T-helper 2 cell treated with Interferon-gamma antibody and Interleukin-4, amounts not matched to agents 5 μg/mL and 100 μg/mL, for 36 hours (primary cell): ENCODE measurements at regions not wholly inside any gene's neighbourhood (a gene's known extent, or its start where the extent isn't known, plus 50 kb on each side); places are given as distances from the start of the nearest gene placed in this dataset.

Source experiments
- DNase-seq: peaks from one replicate; pipeline ENCODE4 v3.0.0; 2021; ENCODE audit warnings: low spot score
- H3K27ac Mint-ChIP-seq: one replicate; pipeline ENCODE4 v1.8.0; 2021; ENCODE audit warnings: mild to moderate bottlenecking, mixed read lengths
- H3K27me3 Mint-ChIP-seq: one replicate; pipeline ENCODE4 v1.8.0; 2021; ENCODE audit warnings: low read depth, mixed read lengths
- H3K36me3 Mint-ChIP-seq: one replicate; pipeline ENCODE4 v1.8.0; 2021; ENCODE audit warnings: low read depth, mixed read lengths
- H3K4me1 Mint-ChIP-seq: one replicate; pipeline ENCODE4 v1.8.0; 2021; ENCODE audit warnings: low read depth, mixed read lengths
- H3K4me3 Mint-ChIP-seq: one replicate; pipeline ENCODE4 v1.8.0; 2022; ENCODE audit warnings: mild to moderate bottlenecking, moderate library complexity, mixed read lengths
- H3K9me3 Mint-ChIP-seq: one replicate; pipeline ENCODE4 v1.8.0; 2021; ENCODE audit warnings: mixed read lengths

DNA sequence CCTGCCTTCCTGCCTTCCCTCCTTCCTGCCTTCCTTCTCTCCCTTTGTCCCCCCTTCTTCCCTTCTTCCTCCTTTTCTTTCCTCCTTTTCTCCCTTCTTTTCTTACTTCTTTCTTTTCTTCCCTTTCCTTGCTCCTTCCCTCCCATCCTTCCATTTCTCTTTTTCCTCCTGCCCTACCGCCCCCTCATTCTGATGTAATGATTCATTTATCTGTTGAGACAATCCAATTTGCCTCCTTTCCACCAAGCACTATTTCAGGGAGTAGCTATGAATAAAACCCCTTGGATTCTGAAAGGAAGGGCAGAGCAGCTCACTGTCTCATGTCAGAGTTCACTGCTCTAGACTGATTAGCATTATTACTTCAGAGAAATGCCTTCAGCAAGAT, 462.6 kb downstream of the PDCD6IP start:
- Mint-ChIP-seq H3K4me3 (no peak overlapping the region), H3K27me3 (no peaks in the 10 kb centered on the region), H3K27ac (no peak overlapping the region), H3K36me3 (no peaks in the 10 kb centered on the region), H3K4me1 (no peaks in the 10 kb centered on the region), H3K9me3 (no peaks in the 10 kb centered on the region)
- DNase-seq = no peak

DNA sequence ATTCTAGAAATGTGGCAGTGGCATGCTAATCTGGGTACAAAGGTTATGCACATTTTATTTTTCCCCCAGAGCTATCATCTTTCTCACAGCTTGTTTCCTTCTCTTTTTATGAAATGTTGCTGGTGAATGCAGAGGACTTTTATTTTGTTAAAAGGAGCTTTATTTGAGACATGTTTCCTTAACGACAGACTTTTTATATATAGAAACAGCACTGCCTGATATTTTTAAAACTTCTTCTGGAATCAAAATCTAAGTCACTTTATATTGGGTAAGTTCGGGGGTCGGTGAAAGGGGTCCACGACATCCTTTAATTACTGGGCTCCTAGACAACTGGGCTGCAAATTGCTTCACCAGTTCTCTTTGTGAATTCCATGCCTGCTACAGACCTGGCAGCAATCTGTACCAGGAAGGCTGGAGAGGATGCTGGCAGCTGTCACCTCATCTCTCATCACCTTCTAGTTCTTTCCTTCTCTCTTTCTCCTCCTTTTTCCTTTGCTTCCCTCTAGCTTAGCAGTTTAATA, 464.7 kb downstream of the PDCD6IP start:
- H3K27ac Mint-ChIP-seq = no peak overlapping the region
- no peak overlapping the region for H3K4me3 Mint-ChIP-seq
- no peaks in the 10 kb centered on the region for H3K4me1 Mint-ChIP-seq
- H3K9me3 Mint-ChIP-seq = no peaks in the 10 kb centered on the region
- no peak for DNase-seq
- H3K27me3 Mint-ChIP-seq = no peaks in the 10 kb centered on the region
- H3K36me3 Mint-ChIP-seq = no peaks in the 10 kb centered on the region

DNA sequence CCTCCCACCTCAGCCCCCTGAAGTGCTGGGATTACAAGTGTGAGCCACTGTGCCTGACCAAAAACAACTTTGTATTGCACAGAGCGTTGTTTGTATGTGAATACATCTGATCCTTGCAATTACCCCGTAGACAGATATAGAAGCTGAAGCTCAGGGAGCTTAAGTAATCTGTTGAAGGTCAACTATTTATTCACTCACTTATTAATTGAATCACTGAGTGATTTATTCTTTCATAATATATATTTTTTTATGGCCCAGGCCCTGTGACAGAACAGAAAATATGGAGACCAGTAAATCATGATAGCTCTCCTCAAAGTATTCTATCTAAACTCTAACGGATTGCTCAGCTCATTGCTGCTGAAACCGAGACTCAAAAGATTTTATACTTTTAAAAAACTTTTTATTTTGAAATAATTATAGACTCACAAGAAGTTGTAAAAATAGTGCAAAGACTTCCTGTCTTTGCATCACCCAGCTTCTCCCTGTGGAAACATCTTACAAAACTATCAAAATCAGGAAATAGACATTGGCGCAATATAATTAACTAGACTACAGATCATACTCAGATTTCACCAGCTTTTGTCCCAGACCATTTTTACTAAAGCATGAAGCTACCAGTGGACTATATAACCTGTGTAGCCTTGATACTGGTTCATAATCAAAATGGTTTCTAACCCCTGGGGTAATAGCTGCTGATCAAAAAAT, 466.1 kb downstream of the PDCD6IP start:
- Mint-ChIP-seq H3K9me3 (no peaks in the 10 kb centered on the region), H3K27me3 (no peaks in the 10 kb centered on the region), H3K36me3 (no peaks in the 10 kb centered on the region), H3K4me3 (no peak overlapping the region), H3K27ac (no peak overlapping the region), H3K4me1 (no peaks in the 10 kb centered on the region)
- DNase-seq = no peak

DNA sequence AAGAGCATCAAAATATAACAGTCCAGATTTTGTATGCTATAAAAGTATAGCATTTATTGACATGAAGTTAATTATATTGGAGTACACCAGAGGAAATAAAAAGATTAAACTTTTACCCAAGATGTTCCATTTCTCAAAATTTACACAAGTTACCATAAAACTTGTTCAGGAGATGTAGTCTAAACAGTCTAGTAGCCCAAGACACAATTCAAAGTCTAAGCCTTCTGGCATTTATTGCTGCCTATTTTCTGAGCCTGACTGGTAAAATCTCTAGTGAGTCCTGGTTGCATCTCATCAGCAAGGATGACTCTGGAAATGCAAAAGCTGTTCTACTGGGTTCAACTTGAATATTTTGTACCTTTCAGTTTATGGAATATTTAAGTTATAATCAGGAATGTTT, 468.7 kb downstream of the PDCD6IP start:
- no peaks in the 10 kb centered on the region for H3K4me1 Mint-ChIP-seq
- no peaks in the 10 kb centered on the region for H3K36me3 Mint-ChIP-seq
- no peak for DNase-seq
- H3K27ac Mint-ChIP-seq = no peak overlapping the region
- H3K27me3 Mint-ChIP-seq = no peaks in the 10 kb centered on the region
- no peak overlapping the region for H3K4me3 Mint-ChIP-seq
- H3K9me3 Mint-ChIP-seq = no peaks in the 10 kb centered on the region

DNA sequence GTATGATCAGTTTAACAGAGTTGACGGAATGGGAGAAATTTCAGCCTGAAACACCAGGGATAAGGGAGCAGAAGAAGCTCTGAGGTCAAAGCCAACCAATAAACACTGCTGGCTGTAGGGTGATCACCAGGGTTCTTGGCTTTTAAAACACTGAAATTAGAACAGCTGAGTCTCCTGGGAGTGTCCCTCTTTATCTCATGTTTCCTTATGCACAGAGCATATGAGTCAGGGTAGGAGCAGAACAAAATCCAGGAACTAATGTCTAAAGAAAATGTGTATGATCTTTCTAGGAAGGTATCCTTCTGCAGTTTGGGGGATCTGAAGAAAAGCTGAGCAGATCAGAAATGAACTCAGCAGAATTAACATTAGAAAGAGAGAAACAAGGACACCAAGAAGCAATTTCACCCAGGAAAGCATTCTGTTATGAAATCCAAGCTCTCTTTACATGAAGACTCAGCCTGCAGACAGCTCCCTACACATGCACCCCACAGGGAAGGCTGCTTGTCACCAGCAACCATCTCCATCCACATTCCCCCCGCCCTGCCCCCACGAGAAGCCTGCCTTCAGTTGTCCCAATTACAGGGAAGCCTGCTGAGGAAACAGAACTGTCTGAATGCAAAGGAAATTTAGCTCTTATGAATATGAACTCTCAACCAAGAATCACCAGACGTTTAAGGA, 469.7 kb downstream of the PDCD6IP start:
- no peaks in the 10 kb centered on the region for H3K9me3 Mint-ChIP-seq
- H3K27me3 Mint-ChIP-seq = no peaks in the 10 kb centered on the region
- no peaks in the 10 kb centered on the region for H3K4me1 Mint-ChIP-seq
- no peak overlapping the region for H3K27ac Mint-ChIP-seq
- no peak for DNase-seq
- no peaks in the 10 kb centered on the region for H3K36me3 Mint-ChIP-seq
- H3K4me3 Mint-ChIP-seq = no peak overlapping the region

DNA sequence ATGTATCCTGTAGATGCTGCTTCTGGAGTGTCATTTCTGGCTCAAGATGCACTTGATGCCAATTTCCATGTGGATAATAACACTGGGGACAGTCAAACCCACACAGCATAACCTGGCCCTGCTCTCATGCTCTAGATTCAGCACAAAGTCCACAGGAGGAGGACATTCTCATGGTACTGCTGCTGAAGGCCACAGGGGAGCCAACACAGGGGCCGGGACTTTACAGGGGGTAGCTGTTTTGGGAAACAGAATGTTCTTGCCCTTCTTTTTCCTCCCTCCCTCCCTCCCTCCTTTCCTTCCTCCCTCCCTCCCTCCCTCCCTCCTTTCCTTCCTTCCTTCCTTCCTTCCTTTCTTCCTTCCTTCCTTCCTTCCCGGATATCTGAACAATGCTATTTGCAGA, 477.4 kb downstream of the PDCD6IP start:
- no peak overlapping the region for H3K4me3 Mint-ChIP-seq
- H3K27me3 Mint-ChIP-seq = no peaks in the 10 kb centered on the region
- H3K27ac Mint-ChIP-seq = no peak overlapping the region
- no peaks in the 10 kb centered on the region for H3K4me1 Mint-ChIP-seq
- H3K36me3 Mint-ChIP-seq = no peaks in the 10 kb centered on the region
- no peak for DNase-seq
- H3K9me3 Mint-ChIP-seq = no peaks in the 10 kb centered on the region

DNA sequence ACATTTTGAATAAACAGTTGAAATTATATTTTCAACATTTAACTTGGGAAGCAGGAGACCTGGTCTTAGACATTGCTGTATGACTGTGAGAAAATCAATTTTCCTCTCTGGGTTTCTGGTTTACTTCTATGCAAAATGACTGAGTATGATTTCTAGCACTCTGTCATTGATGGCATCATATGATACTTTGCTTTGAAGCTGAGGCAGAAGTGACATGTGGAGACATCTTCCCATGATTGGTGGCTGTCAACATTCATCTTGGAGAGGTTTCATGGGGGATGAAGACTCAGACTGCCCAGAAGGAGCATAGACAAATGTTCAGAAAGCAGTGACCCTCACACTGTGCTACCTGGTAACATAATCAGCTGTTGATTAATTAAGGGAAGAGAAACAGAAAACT, 477.9 kb downstream of the PDCD6IP start:
- no peak overlapping the region for H3K4me3 Mint-ChIP-seq
- H3K4me1 Mint-ChIP-seq = no peaks in the 10 kb centered on the region
- DNase-seq = no peak
- H3K9me3 Mint-ChIP-seq = no peaks in the 10 kb centered on the region
- H3K27ac Mint-ChIP-seq = no peak overlapping the region
- H3K36me3 Mint-ChIP-seq = no peaks in the 10 kb centered on the region
- no peaks in the 10 kb centered on the region for H3K27me3 Mint-ChIP-seq

DNA sequence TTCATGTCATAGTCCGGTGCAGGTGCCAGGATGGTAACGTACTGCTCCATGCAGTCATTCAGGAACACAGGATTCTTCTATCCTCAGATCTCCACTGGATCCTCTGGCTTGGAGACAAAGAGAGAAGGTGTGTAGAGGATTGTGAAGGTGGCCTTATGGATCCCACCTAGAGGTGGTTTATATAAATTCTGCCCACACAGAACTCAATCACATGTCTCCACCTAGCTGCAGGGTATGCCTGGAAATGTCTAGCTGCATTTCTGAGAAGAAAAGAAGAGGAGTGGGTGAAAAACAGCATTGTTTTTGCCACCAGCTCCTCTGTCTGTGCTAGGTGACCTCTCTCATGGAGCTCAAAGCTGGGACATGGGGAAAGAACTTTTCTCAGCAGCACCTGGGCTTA, 478.7 kb downstream of the PDCD6IP start:
- no peaks in the 10 kb centered on the region for H3K27me3 Mint-ChIP-seq
- no peak overlapping the region for H3K4me3 Mint-ChIP-seq
- H3K9me3 Mint-ChIP-seq = no peaks in the 10 kb centered on the region
- no peak overlapping the region for H3K27ac Mint-ChIP-seq
- DNase-seq = no peak
- no peaks in the 10 kb centered on the region for H3K4me1 Mint-ChIP-seq
- no peaks in the 10 kb centered on the region for H3K36me3 Mint-ChIP-seq

DNA sequence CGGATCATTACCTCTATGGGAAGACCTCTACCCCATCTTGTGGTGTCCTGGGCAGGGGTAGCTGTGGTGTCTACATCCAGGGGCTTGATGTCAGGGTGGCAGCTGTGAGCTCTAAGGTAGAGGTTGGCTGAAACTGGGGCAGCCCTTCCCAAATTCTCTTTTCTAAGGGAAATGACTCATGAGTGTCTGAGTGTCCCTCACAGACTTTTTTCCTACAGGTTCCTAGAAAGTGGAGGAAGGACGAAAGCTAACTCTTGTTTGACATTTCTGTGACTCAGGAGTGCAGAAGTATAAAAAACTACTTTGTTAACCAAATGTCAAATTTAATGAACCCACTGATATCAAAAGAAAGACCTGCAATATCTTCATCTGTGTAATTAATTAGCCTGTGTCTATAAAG, 481.5 kb downstream of the PDCD6IP start:
- no peaks in the 10 kb centered on the region for H3K9me3 Mint-ChIP-seq

DNA sequence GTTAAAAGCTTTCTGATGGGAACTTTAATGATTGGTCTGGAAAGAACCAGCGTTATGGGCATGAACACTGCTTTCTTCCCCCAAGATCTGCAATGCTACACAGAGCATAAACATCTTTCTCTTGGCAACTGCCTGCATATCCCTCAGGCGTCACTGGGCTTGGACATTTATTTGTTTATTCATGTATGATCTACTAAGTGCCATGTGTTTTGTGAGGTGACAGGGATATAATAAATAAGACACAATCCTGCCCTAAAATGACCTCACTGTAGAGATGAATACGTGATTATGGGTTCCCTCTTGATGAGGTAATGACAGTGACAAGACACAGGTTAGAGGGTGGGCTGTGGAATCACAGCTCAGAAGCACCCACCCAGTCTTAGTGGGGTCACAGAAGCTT, 485.3 kb downstream of the PDCD6IP start:
- Mint-ChIP-seq H3K27me3 (no peaks in the 10 kb centered on the region), H3K9me3 (no peaks in the 10 kb centered on the region), H3K36me3 (no peaks in the 10 kb centered on the region), H3K4me3 (no peak overlapping the region), H3K4me1 (no peaks in the 10 kb centered on the region), H3K27ac (no peak overlapping the region)
- no peak for DNase-seq

More for the DNA sequence above, 481.5 kb downstream of the PDCD6IP start:
- Mint-ChIP-seq H3K4me3 (no peak overlapping the region), H3K27ac (no peak overlapping the region), H3K36me3 (no peaks in the 10 kb centered on the region), H3K27me3 (no peaks in the 10 kb centered on the region), H3K4me1 (no peaks in the 10 kb centered on the region)
- DNase-seq = no peak

DNA sequence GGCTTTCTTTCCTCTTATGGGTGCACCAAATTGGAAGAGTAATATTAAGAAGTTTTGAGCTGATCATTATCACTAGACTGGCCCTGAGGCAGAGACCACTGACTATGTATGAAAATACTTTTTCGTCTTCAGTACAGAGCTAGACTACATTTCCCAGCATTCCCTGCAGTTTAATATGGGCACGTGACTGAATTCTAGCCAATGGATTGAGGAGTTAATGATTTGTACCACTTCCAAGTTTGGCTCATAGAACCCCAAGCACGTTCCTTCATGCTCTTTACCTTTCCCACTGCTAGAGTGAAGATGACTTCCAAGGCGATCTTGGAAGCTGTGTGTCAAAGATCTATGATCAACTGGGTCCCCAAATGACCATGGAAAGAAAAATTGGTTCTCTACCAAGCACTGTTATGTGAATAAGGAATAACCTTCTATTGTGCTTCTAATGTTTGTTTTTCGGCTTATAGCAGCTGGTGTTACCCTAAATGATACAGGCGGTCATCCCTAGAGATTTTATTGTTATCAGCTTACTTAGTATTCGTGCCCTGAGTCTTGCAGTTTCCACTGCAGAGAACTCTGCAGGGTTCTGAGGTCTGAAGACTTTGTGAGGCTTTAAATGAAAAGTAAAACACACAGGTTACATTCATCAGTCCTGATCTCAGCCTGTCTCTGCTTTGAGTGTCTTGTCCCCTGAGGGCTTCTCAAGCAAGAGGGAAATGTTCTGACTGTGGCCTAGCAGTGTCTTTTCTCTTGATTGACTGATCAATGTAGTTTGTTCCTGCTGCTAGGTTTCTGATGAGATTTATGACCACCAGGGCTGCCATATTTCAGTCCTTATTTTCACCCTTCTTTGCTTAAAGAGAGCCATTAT, 486.8 kb downstream of the PDCD6IP start:
- no peaks in the 10 kb centered on the region for H3K36me3 Mint-ChIP-seq

DNA sequence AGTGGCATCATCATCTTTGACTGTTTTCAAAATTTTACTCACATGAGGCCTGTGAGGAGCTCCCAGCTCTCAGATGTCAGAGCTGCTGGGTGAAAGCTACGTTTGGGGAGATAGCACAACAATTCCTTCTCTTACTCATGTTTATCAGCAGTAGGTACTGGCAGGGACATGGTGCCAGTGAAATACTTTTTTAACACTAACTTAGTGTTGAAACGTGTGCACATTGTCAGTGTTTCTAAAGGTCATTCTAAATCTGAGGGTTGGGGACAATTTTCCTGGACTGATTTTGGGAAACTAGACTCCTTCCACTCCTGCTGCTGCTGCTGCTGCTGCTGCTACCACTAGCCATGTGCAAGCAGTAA, 487.4 kb downstream of the PDCD6IP start:
- no peaks in the 10 kb centered on the region for H3K9me3 Mint-ChIP-seq
- H3K27ac Mint-ChIP-seq = no peak overlapping the region
- no peak overlapping the region for H3K4me3 Mint-ChIP-seq
- DNase-seq = no peak
- no peaks in the 10 kb centered on the region for H3K36me3 Mint-ChIP-seq
- H3K4me1 Mint-ChIP-seq = no peaks in the 10 kb centered on the region
- H3K27me3 Mint-ChIP-seq = no peaks in the 10 kb centered on the region

More for the DNA sequence above, 486.8 kb downstream of the PDCD6IP start:
- Mint-ChIP-seq H3K4me3 (no peak overlapping the region), H3K9me3 (no peaks in the 10 kb centered on the region), H3K27me3 (no peaks in the 10 kb centered on the region), H3K4me1 (no peaks in the 10 kb centered on the region), H3K27ac (no peak overlapping the region)
- no peak for DNase-seq

DNA sequence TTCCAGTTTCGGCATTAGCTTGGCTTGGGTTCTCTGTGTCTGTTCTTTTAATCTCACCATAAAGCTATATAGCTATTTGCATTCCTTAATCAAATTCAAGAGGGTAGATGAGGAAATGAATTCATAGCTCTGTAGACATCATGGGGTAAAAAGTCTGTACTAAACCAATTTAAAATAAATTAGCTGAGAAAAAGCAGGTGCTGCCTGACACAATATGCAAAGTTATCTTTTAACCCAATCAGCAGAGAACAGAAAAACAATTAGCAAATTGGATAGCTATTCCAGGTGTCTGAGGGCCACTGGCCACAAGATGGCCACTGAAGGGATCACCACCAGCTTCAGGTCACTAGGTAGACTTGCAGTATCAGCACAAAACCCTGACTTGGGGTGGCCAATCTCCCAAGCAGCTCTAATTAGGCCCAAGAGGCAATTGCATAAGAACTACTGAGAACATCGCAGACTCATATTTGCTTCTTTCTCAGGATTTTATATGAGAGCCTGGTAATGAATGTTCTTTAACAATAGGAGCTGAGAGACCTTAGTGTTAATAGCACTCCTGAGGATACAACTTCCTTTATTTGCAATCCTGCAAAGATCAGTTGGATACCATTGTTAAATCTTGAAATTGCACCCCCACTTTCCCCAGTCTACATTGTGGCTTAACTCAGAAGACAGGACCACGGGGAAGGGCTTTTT, 494.3 kb downstream of the PDCD6IP start:
- H3K27ac Mint-ChIP-seq = no peak overlapping the region
- no peaks in the 10 kb centered on the region for H3K36me3 Mint-ChIP-seq
- H3K27me3 Mint-ChIP-seq = no peaks in the 10 kb centered on the region
- no peak for DNase-seq
- no peak overlapping the region for H3K4me3 Mint-ChIP-seq
- H3K4me1 Mint-ChIP-seq = no peaks in the 10 kb centered on the region
- no peaks in the 10 kb centered on the region for H3K9me3 Mint-ChIP-seq

DNA sequence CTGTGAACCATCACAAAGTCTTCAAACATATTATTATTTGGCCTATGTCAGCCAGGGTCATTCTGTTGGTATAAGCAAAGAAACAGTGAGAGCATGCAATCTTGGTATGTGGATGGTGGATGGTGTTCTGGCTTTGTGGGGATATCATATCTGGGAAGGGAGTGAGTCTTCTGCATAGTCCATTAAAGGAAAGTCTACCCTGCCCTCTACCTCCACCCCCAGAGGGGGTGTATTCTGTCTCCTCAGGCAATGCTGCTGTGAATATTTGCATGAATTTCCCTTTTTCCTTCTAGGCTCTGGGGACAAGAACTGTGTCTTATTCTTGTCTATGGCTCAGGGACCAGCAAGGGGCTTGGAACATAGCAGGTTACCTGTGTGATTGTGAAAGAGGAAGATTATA, 495.8 kb downstream of the PDCD6IP start:
- DNase-seq = no peak
- no peaks in the 10 kb centered on the region for H3K9me3 Mint-ChIP-seq
- no peaks in the 10 kb centered on the region for H3K36me3 Mint-ChIP-seq
- H3K27me3 Mint-ChIP-seq = no peaks in the 10 kb centered on the region
- no peak overlapping the region for H3K4me3 Mint-ChIP-seq
- no peak overlapping the region for H3K27ac Mint-ChIP-seq
- H3K4me1 Mint-ChIP-seq = no peaks in the 10 kb centered on the region
